ENCODE measurements at regions not wholly inside any gene's neighbourhood (a gene's known extent, or its start where the extent isn't known, plus 50 kb on each side); places are given as distances from the start of the nearest gene placed in this dataset.

DNA sequence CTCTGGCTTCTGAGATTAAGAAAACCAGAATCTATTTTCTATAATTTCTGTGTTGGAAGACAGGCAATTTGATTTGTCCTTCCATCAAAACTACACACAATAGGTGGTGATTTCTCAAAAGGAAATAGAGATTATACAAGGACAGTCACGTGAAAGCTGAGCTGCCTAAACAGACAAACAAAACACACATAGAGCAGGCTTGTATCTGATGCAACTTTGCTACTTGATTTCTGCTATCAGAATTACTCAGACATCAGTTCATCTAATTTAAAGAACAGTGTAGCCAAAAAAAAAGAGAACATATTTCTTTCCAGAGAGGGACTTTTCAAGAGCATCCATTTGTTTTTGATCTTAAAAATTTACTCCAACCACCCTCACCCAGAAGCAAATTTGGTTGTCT lies 2128.3 kb upstream of the C9orf72 start:
- H2AK5ac ChIP-seq (ENCODE audit: insufficient read length, low read length) = no peak overlapping the region
- H3K23ac ChIP-seq (ENCODE audit: insufficient read length, low read depth, low read length) = no peak overlapping the region
- H3T11ph ChIP-seq (ENCODE audit: low read length) = no peak overlapping the region
- WGBS (ENCODE audit: extremely low coverage, insufficient read length, low lambda C conversion rate) = no CpG with 5 or more reads among the region's 1 CpG
- Mint-ChIP-seq H3K36me3 (ENCODE audit: insufficient read depth in 1 of 3, low read depth in 3 of 3) (no peaks in the 10 kb centered on the region), H3K27me3 (ENCODE audit: low read depth) (no peaks in the 10 kb centered on the region), H3K9me3 (no peaks in the 10 kb centered on the region), H3K27ac (no peak overlapping the region), H3K4me1 (no peaks in the 10 kb centered on the region), H3K4me3 (no peak overlapping the region)
- DNase-seq = no peak
- H4K5ac ChIP-seq (ENCODE audit: insufficient read length, low read depth, low read length) = no peak overlapping the region
- no peak overlapping the region for H3K14ac ChIP-seq (ENCODE audit: insufficient read depth, low read length)
- H2BK5ac ChIP-seq (ENCODE audit: insufficient read length, low read length) = no peak overlapping the region
- H3K56ac ChIP-seq (ENCODE audit: insufficient read length, low read depth, low read length) = no peak overlapping the region
- TF ChIP-seq, protein P1, sequence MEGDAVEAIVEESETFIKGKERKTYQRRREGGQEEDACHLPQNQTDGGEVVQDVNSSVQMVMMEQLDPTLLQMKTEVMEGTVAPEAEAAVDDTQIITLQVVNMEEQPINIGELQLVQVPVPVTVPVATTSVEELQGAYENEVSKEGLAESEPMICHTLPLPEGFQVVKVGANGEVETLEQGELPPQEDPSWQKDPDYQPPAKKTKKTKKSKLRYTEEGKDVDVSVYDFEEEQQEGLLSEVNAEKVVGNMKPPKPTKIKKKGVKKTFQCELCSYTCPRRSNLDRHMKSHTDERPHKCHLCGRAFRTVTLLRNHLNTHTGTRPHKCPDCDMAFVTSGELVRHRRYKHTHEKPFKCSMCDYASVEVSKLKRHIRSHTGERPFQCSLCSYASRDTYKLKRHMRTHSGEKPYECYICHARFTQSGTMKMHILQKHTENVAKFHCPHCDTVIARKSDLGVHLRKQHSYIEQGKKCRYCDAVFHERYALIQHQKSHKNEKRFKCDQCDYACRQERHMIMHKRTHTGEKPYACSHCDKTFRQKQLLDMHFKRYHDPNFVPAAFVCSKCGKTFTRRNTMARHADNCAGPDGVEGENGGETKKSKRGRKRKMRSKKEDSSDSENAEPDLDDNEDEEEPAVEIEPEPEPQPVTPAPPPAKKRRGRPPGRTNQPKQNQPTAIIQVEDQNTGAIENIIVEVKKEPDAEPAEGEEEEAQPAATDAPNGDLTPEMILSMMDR (conservative IDR thresholded peaks at IDR 0.05) = no peak
- H3K18ac ChIP-seq (ENCODE audit: insufficient read length, low read depth, low read length) = no peak overlapping the region
- H2BK20ac ChIP-seq (ENCODE audit: low read depth, low read length, poor library complexity, severe bottlenecking) = no peak overlapping the region
- H4K8ac ChIP-seq (replicated peaks; ENCODE audit: insufficient read length, low read depth, low read length) = no peak overlapping the region
- no peaks in the 10 kb centered on the region for H3K23me2 ChIP-seq (ENCODE audit: insufficient read length, low read depth, low read length, poor library complexity, severe bottlenecking)
- H3K27me3 ChIP-seq (ENCODE audit: insufficient read depth, low read length) = no peaks in the 10 kb centered on the region
- no peaks in the 10 kb centered on the region for H4K20me1 ChIP-seq (ENCODE audit: control insufficient read depth, insufficient read depth, insufficient read length)
- no peaks in the 10 kb centered on the region for H3K4me1 ChIP-seq (ENCODE audit: insufficient read depth, low read length)
- no peak overlapping the region for H2BK120ac ChIP-seq (ENCODE audit: low read depth, low read length, poor library complexity, severe bottlenecking)
- H3K4ac ChIP-seq (ENCODE audit: low read depth, low read length) = no peak overlapping the region
- H2AFZ ChIP-seq (ENCODE audit: low read length) = no peak overlapping the region
- no peaks in the 10 kb centered on the region for H3K9me3 ChIP-seq (ENCODE audit: control insufficient read depth, low read depth, low read length)
- no peak overlapping the region for H3K27ac ChIP-seq (ENCODE audit: insufficient read length, low read depth, low read length)
- H3K79me2 ChIP-seq (ENCODE audit: insufficient read depth, low read length) = no peaks in the 10 kb centered on the region
- H2BK15ac ChIP-seq (ENCODE audit: low read depth, low read length) = no peak overlapping the region
- H3K4me2 ChIP-seq (ENCODE audit: insufficient read depth, insufficient read length, low read length) = no peak overlapping the region
- no peak overlapping the region for H3K9ac ChIP-seq (ENCODE audit: extremely low read depth, insufficient read length, low read length)
- no peak overlapping the region for H4K91ac ChIP-seq (ENCODE audit: insufficient read length, low read depth, low read length)
- no peaks in the 10 kb centered on the region for H3K79me1 ChIP-seq (ENCODE audit: insufficient read depth, low read depth, low read length, poor library complexity, severe bottlenecking)
- H2BK12ac ChIP-seq (ENCODE audit: insufficient read length, low read depth, low read length) = no peak overlapping the region

Measured in H9 (cell line).